Esophagus (tissue), 2 donors: ENCODE measurements at regions not wholly inside any gene's neighbourhood (a gene's known extent, or its start where the extent isn't known, plus 50 kb on each side); places are given as distances from the start of the nearest gene placed in this dataset.

Source experiments
- H3K27ac ChIP-seq, 2 donors: one replicate each; pipeline ENCODE4 v1.5.1; 2013; ENCODE audit warnings: low read depth in 2 of 2, mild to moderate bottlenecking in 2 of 2, inconsistent platforms in 1 of 2, low read length in 1 of 2, moderate library complexity in 1 of 2
- H3K27me3 ChIP-seq, 2 donors: one replicate each; pipeline ENCODE4 v1.6.1; 2013; ENCODE audit warnings: low read length in 2 of 2, control low read depth in 1 of 2, mild to moderate bottlenecking in 1 of 2; ENCODE audit not compliant: insufficient read depth in 2 of 2, control insufficient read depth in 1 of 2
- H3K36me3 ChIP-seq, 2 donors: one replicate each; pipeline ENCODE4 v1.6.1; 2013; ENCODE audit warnings: low read length in 1 of 2; ENCODE audit not compliant: control insufficient read depth in 2 of 2, insufficient read depth in 2 of 2
- H3K4me1 ChIP-seq, 2 donors: one replicate each; pipeline ENCODE4 v1.6.1; 2013; ENCODE audit warnings: low read length in 1 of 2; ENCODE audit not compliant: control insufficient read depth in 2 of 2, insufficient read depth in 2 of 2
- H3K4me3 ChIP-seq, 2 donors: one replicate each; pipeline ENCODE4 v1.5.1; 2013; ENCODE audit warnings: low read length in 2 of 2, mild to moderate bottlenecking in 2 of 2, low read depth in 1 of 2, moderate library complexity in 1 of 2
- H3K9me3 ChIP-seq, 2 donors: one replicate each; pipeline ENCODE4 v1.6.1; 2013; ENCODE audit warnings: mild to moderate bottlenecking in 2 of 2, low read depth in 1 of 2, low read length in 1 of 2, moderate library complexity in 1 of 2; ENCODE audit not compliant: control insufficient read depth in 2 of 2, insufficient read depth in 1 of 2
- WGBS, 2 donors: extraction: QIAGEN DNeasy Blood & Tissue Kit; methylation state at CpG; one replicate each; pipeline ENCODE4 v1.1.7; 2013; 5-methylcytosine and 5-hydroxymethylcytosine counted together
- donor health status: healthy with polysubstance abuse.
- donor health status: Bipolar disorder and iron deficiency.

GRCh38 chr15:81497238-81497637, 123.2 kb upstream of the TMC3 start:
- Histone ChIP-seq H3K27ac (no peak overlapping the region), H3K4me3 (no peak overlapping the region), H3K27me3 (no peaks in the 10 kb centered on the region), H3K9me3 (no peaks in the 10 kb centered on the region), H3K36me3 (no peaks in the 10 kb centered on the region), H3K4me1 (peaks cover 0 to 1% of the 10 kb centered on the region in 2 donors)
- WGBS, 2 donors, result 84 to 89% methylated on average over 6 of the region's 6 CpGs

- WGBS, 2 donors, result 81 to 87% methylated on average over 8 of the region's 8 CpGs
Observed at GRCh38 chr15:81495780-81496467, 121.9 kb upstream of the TMC3 start.

GRCh38 chr15:81492969-81493645, 119.1 kb upstream of the TMC3 start:
- Histone ChIP-seq H3K9me3 (no peaks in the 10 kb centered on the region), H3K36me3 (no peaks in the 10 kb centered on the region), H3K4me1 (peaks cover 0 to 4% of the 10 kb centered on the region in 2 donors), H3K4me3 (no peak overlapping the region), H3K27ac (no peak overlapping the region), H3K27me3 (no peaks in the 10 kb centered on the region)
- 83 to 84% methylated on average over 6 of the region's 6 CpGs for WGBS, 2 donors

More at GRCh38 chr15:81495780-81496467, 121.9 kb upstream of the TMC3 start:
- Histone ChIP-seq H3K36me3 (no peaks in the 10 kb centered on the region), H3K27ac (no peak overlapping the region), H3K9me3 (no peaks in the 10 kb centered on the region), H3K4me1 (peaks cover 0 to 4% of the 10 kb centered on the region in 2 donors), H3K27me3 (no peaks in the 10 kb centered on the region), H3K4me3 (no peak overlapping the region)

GRCh38 chr15:81492331-81492968, 118.4 kb upstream of the TMC3 start:
- WGBS, 2 donors, result 31 to 46% methylated on average over 3 of the region's 3 CpGs
- Histone ChIP-seq H3K27me3 (no peaks in the 10 kb centered on the region), H3K4me3 (no peak overlapping the region), H3K4me1 (peaks cover 0 to 4% of the 10 kb centered on the region in 2 donors), H3K9me3 (no peaks in the 10 kb centered on the region), H3K36me3 (no peaks in the 10 kb centered on the region), H3K27ac (no peak overlapping the region)

GRCh38 chr15:81491414-81492096, 117.5 kb upstream of the TMC3 start:
- Histone ChIP-seq H3K36me3 (no peaks in the 10 kb centered on the region), H3K4me1 (peaks cover 0 to 4% of the 10 kb centered on the region in 2 donors), H3K4me3 (no peak overlapping the region), H3K27ac (no peak overlapping the region), H3K9me3 (no peaks in the 10 kb centered on the region), H3K27me3 (no peaks in the 10 kb centered on the region)
- 59 to 62% methylated on average over 6 of the region's 6 CpGs for WGBS, 2 donors

- Histone ChIP-seq H3K4me1 (peaks cover 0 to 2% of the 10 kb centered on the region in 2 donors), H3K9me3 (no peaks in the 10 kb centered on the region), H3K36me3 (no peaks in the 10 kb centered on the region), H3K4me3 (no peak overlapping the region), H3K27ac (no peak overlapping the region), H3K27me3 (no peaks in the 10 kb centered on the region)
- 73 to 78% methylated on average over 5 of the region's 5 CpGs for WGBS, 2 donors
Observed at GRCh38 chr15:81485806-81486205, 111.8 kb upstream of the TMC3 start.

- Histone ChIP-seq H3K27ac (no peak overlapping the region), H3K4me3 (no peak overlapping the region), H3K9me3 (no peaks in the 10 kb centered on the region), H3K4me1 (peaks cover 0 to 2% of the 10 kb centered on the region in 2 donors), H3K36me3 (no peaks in the 10 kb centered on the region), H3K27me3 (no peaks in the 10 kb centered on the region)
- 78 to 80% methylated on average over 12 of the region's 12 CpGs for WGBS, 2 donors
Observed at GRCh38 chr15:81484086-81484955, 110.3 kb upstream of the TMC3 start.

- Histone ChIP-seq H3K27me3 (no peaks in the 10 kb centered on the region), H3K36me3 (no peaks in the 10 kb centered on the region), H3K4me3 (no peak overlapping the region), H3K27ac (no peak overlapping the region), H3K9me3 (no peaks in the 10 kb centered on the region), H3K4me1 (peaks cover 0 to 2% of the 10 kb centered on the region in 2 donors)
- WGBS, 2 donors, result 93 to 95% methylated on average over 3 of the region's 3 CpGs
Observed at GRCh38 chr15:81483496-81483895, 109.5 kb upstream of the TMC3 start.

GRCh38 chr15:81481346-81481745, 107.3 kb upstream of the TMC3 start:
- Histone ChIP-seq H3K27me3 (no peaks in the 10 kb centered on the region), H3K4me1 (peaks cover 0 to 2% of the 10 kb centered on the region in 2 donors), H3K36me3 (no peaks in the 10 kb centered on the region), H3K4me3 (no peak overlapping the region), H3K9me3 (no peaks in the 10 kb centered on the region), H3K27ac (no peak overlapping the region)
- WGBS, 2 donors, result 81 to 82% methylated on average over 7 of the region's 7 CpGs
